ENCODE measurements at regions not wholly inside any gene's neighbourhood (a gene's known extent, or its start where the extent isn't known, plus 50 kb on each side); places are given as distances from the start of the nearest gene placed in this dataset.

DNA sequence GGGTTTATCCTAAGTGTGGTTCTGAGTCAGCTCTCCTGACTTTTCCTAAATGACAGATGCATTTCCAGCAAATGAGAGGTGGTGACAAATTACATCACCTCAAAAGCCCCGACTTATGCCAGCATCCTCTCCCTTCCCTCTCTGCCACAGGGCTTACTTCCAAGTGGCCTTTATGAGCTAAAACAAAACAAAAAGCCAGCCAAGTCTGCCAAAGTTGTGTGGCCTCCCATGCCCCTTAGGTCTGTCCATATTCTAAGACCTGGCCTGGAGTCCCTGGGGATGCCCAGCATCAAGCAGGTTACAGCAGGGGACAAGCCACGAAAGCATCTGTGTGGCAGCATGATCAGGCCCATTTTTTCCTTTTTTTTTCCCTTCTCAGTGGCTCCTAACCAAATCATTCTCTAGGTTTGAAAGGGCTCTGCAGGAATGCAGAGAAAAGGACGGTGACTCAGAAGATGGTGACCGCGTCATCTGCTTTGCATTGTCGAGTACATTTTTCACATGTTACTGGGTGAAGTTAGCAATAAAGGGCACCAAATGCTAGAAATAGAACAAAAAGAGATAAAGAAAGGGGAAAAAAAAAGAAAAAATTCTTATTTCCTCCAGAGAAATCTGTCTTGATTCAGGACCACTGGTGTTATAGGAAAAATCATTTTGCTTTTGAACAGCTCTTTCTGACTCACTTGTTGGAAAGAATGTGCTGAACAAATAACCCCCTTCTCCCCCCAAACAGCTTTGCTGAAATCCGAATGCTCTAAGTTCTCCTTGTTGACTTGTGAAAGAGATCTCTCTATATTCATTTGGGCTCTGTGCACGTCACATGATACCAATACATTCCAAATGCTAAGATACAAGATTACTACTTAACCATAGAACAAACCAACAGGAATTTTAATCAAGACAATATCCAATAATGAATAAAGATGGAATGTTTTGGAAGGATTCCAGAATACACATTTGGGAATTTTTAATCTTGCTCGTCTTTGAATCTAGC, 178.7 kb downstream of the EN1 start:
- TF ChIP-seq, protein P1, sequence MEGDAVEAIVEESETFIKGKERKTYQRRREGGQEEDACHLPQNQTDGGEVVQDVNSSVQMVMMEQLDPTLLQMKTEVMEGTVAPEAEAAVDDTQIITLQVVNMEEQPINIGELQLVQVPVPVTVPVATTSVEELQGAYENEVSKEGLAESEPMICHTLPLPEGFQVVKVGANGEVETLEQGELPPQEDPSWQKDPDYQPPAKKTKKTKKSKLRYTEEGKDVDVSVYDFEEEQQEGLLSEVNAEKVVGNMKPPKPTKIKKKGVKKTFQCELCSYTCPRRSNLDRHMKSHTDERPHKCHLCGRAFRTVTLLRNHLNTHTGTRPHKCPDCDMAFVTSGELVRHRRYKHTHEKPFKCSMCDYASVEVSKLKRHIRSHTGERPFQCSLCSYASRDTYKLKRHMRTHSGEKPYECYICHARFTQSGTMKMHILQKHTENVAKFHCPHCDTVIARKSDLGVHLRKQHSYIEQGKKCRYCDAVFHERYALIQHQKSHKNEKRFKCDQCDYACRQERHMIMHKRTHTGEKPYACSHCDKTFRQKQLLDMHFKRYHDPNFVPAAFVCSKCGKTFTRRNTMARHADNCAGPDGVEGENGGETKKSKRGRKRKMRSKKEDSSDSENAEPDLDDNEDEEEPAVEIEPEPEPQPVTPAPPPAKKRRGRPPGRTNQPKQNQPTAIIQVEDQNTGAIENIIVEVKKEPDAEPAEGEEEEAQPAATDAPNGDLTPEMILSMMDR (IDR thresholded peaks at IDR 0.05; ENCODE audit: extremely low read depth, missing control alignments), result no peak
- DNase-seq (ENCODE audit: low spot score), result no peak

DNA sequence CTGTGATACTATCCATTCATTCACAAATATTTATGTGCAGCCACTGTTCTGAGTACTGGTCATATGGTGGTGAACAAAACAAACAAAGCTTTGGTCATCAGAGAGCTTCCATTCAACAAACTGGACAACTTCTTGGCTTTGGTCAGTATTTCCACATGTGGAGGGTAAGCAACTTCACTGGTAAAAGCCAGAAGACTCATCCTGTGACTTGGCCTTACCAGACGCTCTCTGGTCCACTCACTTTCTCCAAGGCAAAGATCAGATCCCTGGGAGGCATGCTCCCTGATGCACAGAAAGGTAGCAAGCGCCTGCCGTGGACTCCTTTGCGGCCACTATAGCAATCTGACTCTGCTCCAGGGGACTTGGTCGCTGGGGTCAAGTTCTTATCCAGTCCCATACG, 179.5 kb downstream of the EN1 start:
- DNase-seq (ENCODE audit: low spot score), result no peak
- TF ChIP-seq, protein P1 (IDR thresholded peaks at IDR 0.05; ENCODE audit: extremely low read depth, missing control alignments), result no peak

- no peak for DNase-seq (ENCODE audit: low spot score)
- TF ChIP-seq, protein P1 (IDR thresholded peaks at IDR 0.05; ENCODE audit: extremely low read depth, missing control alignments), result no peak
Observed at GRCh38 chr2:118667348-118667747, 180.1 kb downstream of the EN1 start.

- TF ChIP-seq, protein P1 (IDR thresholded peaks at IDR 0.05; ENCODE audit: extremely low read depth, missing control alignments), result no peak
- DNase-seq (ENCODE audit: low spot score), result no peak
Observed at GRCh38 chr2:118665784-118666529, 181.5 kb downstream of the EN1 start.

DNA sequence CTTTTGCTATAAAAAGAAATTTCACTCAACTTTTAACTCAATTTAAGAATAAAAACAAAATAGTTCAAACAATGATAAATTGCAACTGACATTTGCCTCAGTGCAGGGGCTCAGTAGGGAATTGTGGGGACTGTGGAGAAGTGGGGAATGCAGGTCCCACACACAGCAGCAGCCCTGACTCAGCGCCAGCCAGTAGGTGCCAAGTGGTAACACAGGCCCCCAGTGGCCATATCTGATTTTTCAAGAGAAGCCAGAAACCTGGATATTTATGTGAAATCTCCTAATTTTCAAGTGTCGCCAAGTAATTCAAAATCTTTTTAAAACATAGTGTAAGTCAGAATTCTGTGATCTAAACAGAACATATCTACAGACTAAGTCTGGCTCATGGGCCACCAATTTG, 186.3 kb downstream of the EN1 start:
- TF ChIP-seq, protein P1 (IDR thresholded peaks at IDR 0.05; ENCODE audit: extremely low read depth, missing control alignments), result no peak
- DNase-seq (ENCODE audit: low spot score), result no peak

- no peak for DNase-seq (ENCODE audit: low spot score)
- TF ChIP-seq, protein P1 (IDR thresholded peaks at IDR 0.05; ENCODE audit: extremely low read depth, missing control alignments), result no peak
Observed at GRCh38 chr2:118658596-118659198, 188.8 kb downstream of the EN1 start.
